ENCODE measurements at regions not wholly inside any gene's neighbourhood (a gene's known extent, or its start where the extent isn't known, plus 50 kb on each side); places are given as distances from the start of the nearest gene placed in this dataset.

- Mint-ChIP-seq H3K27ac (no peak overlapping the region), H3K36me3 (no peaks in the 10 kb centered on the region), H3K4me1 (peaks cover 14% of the 10 kb centered on the region), H3K4me3 (no peak overlapping the region), H3K27me3 (ENCODE audit: low read depth) (no peaks in the 10 kb centered on the region), H3K9me3 (no peaks in the 10 kb centered on the region)
- CTCF ChIA-PET: interaction anchor here (0.9 to 2.2 kb wide), 4 partner anchors 23 to 96 kb away, joined by 3 to 8 read pairs (median 3); no protein-coding TSS in a partner anchor
- POLR2A ChIA-PET: no interaction called here
- TF ChIP-seq JUN (CRISPR knock-in tag; IDR thresholded peaks at IDR 0.05) (no peak), TP53 (CRISPR knock-in tag; IDR thresholded peaks at IDR 0.05) (no peak), E2F1 (CRISPR knock-in tag; IDR thresholded peaks at IDR 0.05) (no peak), ETV6 (CRISPR knock-in tag; IDR thresholded peaks at IDR 0.05) (no peak), ZMAT4 (CRISPR knock-in tag; IDR thresholded peaks at IDR 0.05) (no peak), ZNF232 (CRISPR knock-in tag; IDR thresholded peaks at IDR 0.05) (no peak), NR1H2 (CRISPR knock-in tag; IDR thresholded peaks at IDR 0.05) (no peak), PRDM15 (CRISPR knock-in tag; IDR thresholded peaks at IDR 0.05) (no peak), TEAD4 (CRISPR knock-in tag; IDR thresholded peaks at IDR 0.05) (no peak), IRF1 (CRISPR knock-in tag; IDR thresholded peaks at IDR 0.05) (no peak), ZNF281 (CRISPR knock-in tag; IDR thresholded peaks at IDR 0.05) (no peak), NFATC4 (CRISPR knock-in tag; IDR thresholded peaks at IDR 0.05) (no peak)
- DNase-seq (ENCODE audit: low spot score) (no peak), ATAC-seq (peak; percentile 15; the same call in 1 of the 2 replicates)
These were observed 111.6 kb downstream of the TPRA1 start for GRCh38 chr3:127478922-127479321.

- no peak for TF ChIP-seq ELF4 (CRISPR knock-in tag; IDR thresholded peaks at IDR 0.05; ENCODE audit: low read depth)
- no peak for TF ChIP-seq ZNF512 (CRISPR knock-in tag; IDR thresholded peaks at IDR 0.05; ENCODE audit: borderline replicate concordance)
- no peak for TF ChIP-seq AFF4 (CRISPR knock-in tag; IDR thresholded peaks at IDR 0.05; ENCODE audit: borderline replicate concordance)
- no peak for TF ChIP-seq ZNF416 (CRISPR knock-in tag; IDR thresholded peaks at IDR 0.05)
- no peak for TF ChIP-seq ZNF138 (CRISPR knock-in tag; conservative IDR thresholded peaks at IDR 0.05)
- TF ChIP-seq NFATC4 (CRISPR knock-in tag; IDR thresholded peaks at IDR 0.05): no peak
- TF ChIP-seq ZNF317 (CRISPR knock-in tag; IDR thresholded peaks at IDR 0.05; ENCODE audit: borderline replicate concordance, low read depth): no peak
- TF ChIP-seq SMAD4 (CRISPR knock-in tag; IDR thresholded peaks at IDR 0.05): no peak
- POLR2A ChIA-PET: no interaction called here
- ATAC-seq (no peak), DNase-seq (ENCODE audit: low spot score) (no peak)
- Mint-ChIP-seq H3K4me1 (peaks cover 14% of the 10 kb centered on the region), H3K27me3 (ENCODE audit: low read depth) (no peaks in the 10 kb centered on the region), H3K36me3 (no peaks in the 10 kb centered on the region), H3K9me3 (no peaks in the 10 kb centered on the region), H3K4me3 (no peak overlapping the region), H3K27ac (no peak overlapping the region)
- CTCF ChIA-PET: interaction anchor here (0.6 kb wide), 1 partner anchor 219 kb away, joined by 3 read pairs; no protein-coding TSS in a partner anchor
These were observed 113.1 kb downstream of the TPRA1 start for GRCh38 chr3:127477396-127477795.

Data from WTC11 (cell line).